ENCODE measurements at regions not wholly inside any gene's neighbourhood (a gene's known extent, or its start where the extent isn't known, plus 50 kb on each side); places are given as distances from the start of the nearest gene placed in this dataset.

- no peak overlapping the region for H2BK20ac ChIP-seq (ENCODE audit: low read depth, low read length, poor library complexity, severe bottlenecking)
- H2AFZ ChIP-seq (ENCODE audit: low read length), result no peak overlapping the region
- WGBS (ENCODE audit: extremely low coverage, insufficient read length, low lambda C conversion rate), result no CpG with 5 or more reads among the region's 13 CpGs
- H3K56ac ChIP-seq (ENCODE audit: insufficient read length, low read depth, low read length), result no peak overlapping the region
- no peak overlapping the region for H2AK5ac ChIP-seq (ENCODE audit: insufficient read length, low read length)
- H3K36me3 Mint-ChIP-seq (ENCODE audit: insufficient read depth in 1 of 3, low read depth in 3 of 3), result no peaks in the 10 kb centered on the region
- no peaks in the 10 kb centered on the region for H3K23me2 ChIP-seq (ENCODE audit: insufficient read length, low read depth, low read length, poor library complexity, severe bottlenecking)
- peaks cover 3 to 4% of the 10 kb centered on the region in 2 experiments; a peak in 2 of 5 replicates for H3K9me3 Mint-ChIP-seq
- peaks cover 2% of the 10 kb centered on the region; the same call in 1 of the 2 replicates for H3K4me1 ChIP-seq (ENCODE audit: insufficient read depth, low read length)
- no peak overlapping the region for H2BK5ac ChIP-seq (ENCODE audit: insufficient read length, low read length)
- H3K4me1 Mint-ChIP-seq, result peaks cover 36 to 38% of the 10 kb centered on the region in 2 experiments
- H3K9ac ChIP-seq (ENCODE audit: extremely low read depth, insufficient read length, low read length), result no peak overlapping the region
- H3K4me2 ChIP-seq (ENCODE audit: insufficient read depth, insufficient read length, low read length), result no peak overlapping the region
- H3K27me3 Mint-ChIP-seq (ENCODE audit: low read depth), result no peaks in the 10 kb centered on the region; the same call in 1 of the 2 replicates
- H3K9me3 ChIP-seq (ENCODE audit: control insufficient read depth, low read depth, low read length), result no peaks in the 10 kb centered on the region
- peak overlapping the region; percentile 3 to 90 (median 74); a peak in 6 of 7 replicates for H3K27ac Mint-ChIP-seq
- no peak overlapping the region for H2BK15ac ChIP-seq (ENCODE audit: low read depth, low read length)
- H4K91ac ChIP-seq (ENCODE audit: insufficient read length, low read depth, low read length), result no peak overlapping the region
- peak overlapping the region in 1 of 2 experiments; percentile 7; a peak in 2 of 5 replicates for H3K4me3 Mint-ChIP-seq
- no peaks in the 10 kb centered on the region for H3K27me3 ChIP-seq (ENCODE audit: insufficient read depth, low read length)
- no peak overlapping the region for H3K14ac ChIP-seq (ENCODE audit: insufficient read depth, low read length)
- peak overlapping the region; percentile 11 for H3K18ac ChIP-seq (ENCODE audit: insufficient read length, low read depth, low read length)
- no peaks in the 10 kb centered on the region for H3K79me2 ChIP-seq (ENCODE audit: insufficient read depth, low read length)
- H4K5ac ChIP-seq (ENCODE audit: insufficient read length, low read depth, low read length), result no peak overlapping the region
- no peak for TF ChIP-seq CTCF (conservative IDR thresholded peaks at IDR 0.05)
- no peak overlapping the region for H3K23ac ChIP-seq (ENCODE audit: insufficient read length, low read depth, low read length)
- H3K79me1 ChIP-seq (ENCODE audit: insufficient read depth, low read depth, low read length, poor library complexity, severe bottlenecking), result no peaks in the 10 kb centered on the region
- H2BK120ac ChIP-seq (ENCODE audit: low read depth, low read length, poor library complexity, severe bottlenecking), result no peak overlapping the region
- H4K20me1 ChIP-seq (ENCODE audit: control insufficient read depth, insufficient read depth, insufficient read length), result no peaks in the 10 kb centered on the region
- H3T11ph ChIP-seq (ENCODE audit: low read length), result no peak overlapping the region
- H3K27ac ChIP-seq (ENCODE audit: insufficient read length, low read depth, low read length), result no peak overlapping the region
- peak; percentile 50 for DNase-seq
- no peak overlapping the region for H2BK12ac ChIP-seq (ENCODE audit: insufficient read length, low read depth, low read length)
- H3K4ac ChIP-seq (ENCODE audit: low read depth, low read length), result no peak overlapping the region
- no peak overlapping the region for H4K8ac ChIP-seq (replicated peaks; ENCODE audit: insufficient read length, low read depth, low read length)
Observed at GRCh38 chr10:3955955-3956617, 171.1 kb upstream of the KLF6 start.
